Gastrocnemius medialis (tissue), 4 donors: ENCODE measurements at regions not wholly inside any gene's neighbourhood (a gene's known extent, or its start where the extent isn't known, plus 50 kb on each side); places are given as distances from the start of the nearest gene placed in this dataset.

Experiments
- CTCF ChIP-seq, 5 experiments: fragments of 450-650 bp in 3 of 5; fragments of 200-600 bp in 2 of 5; sonication (generic) in 2 of 5; IDR thresholded peaks in 4 of 5; conservative IDR thresholded peaks in 1 of 5; 1 replicate in 4 of 5; 2 replicates in 1 of 5; pipeline ENCODE4 v1.5.1; 2016 to 2019; ENCODE audit warnings: antibody characterized with exemption in 5 of 5, mild to moderate bottlenecking in 3 of 5, moderate library complexity in 3 of 5
- POLR2A ChIP-seq, 2 donors: fragments of 450-650 bp; IDR thresholded peaks; one replicate each; pipeline ENCODE4 v1.6.1; 2017; ENCODE audit warnings: antibody characterized with exemption in 2 of 2, mild to moderate bottlenecking in 2 of 2, moderate library complexity in 2 of 2

- TF ChIP-seq CTCF (IDR thresholded peaks at IDR 0.05 in 4 of 5, conservative IDR thresholded peaks at IDR 0.05 in 1 of 5) (no peak), POLR2A (IDR thresholded peaks at IDR 0.05) (no peak)
Measured at GRCh38 chr14:101027966-101028365, 124.4 kb upstream of the RTL1 start.
